ENCODE measurements at regions not wholly inside any gene's neighbourhood (a gene's known extent, or its start where the extent isn't known, plus 50 kb on each side); places are given as distances from the start of the nearest gene placed in this dataset.
"Not testable (repeated sequence)": the region's sequence is repeated elsewhere in the genome, so short reads cannot be mapped to it uniquely, and the experiment has no call there.

GRCh38 chr11:98512938-98513337, 507.8 kb upstream of the CNTN5 start:
- H3K4me3 ChIP-seq (ENCODE audit: low read depth, low read length) = no peak overlapping the region
- TF ChIP-seq CTCF (IDR thresholded peaks at IDR 0.05; ENCODE audit: low read depth, low read length) = no peak
- no peak for TF ChIP-seq POLR2A (IDR thresholded peaks at IDR 0.05; ENCODE audit: extremely low read depth, insufficient read length)
- TF ChIP-seq, protein P1, sequence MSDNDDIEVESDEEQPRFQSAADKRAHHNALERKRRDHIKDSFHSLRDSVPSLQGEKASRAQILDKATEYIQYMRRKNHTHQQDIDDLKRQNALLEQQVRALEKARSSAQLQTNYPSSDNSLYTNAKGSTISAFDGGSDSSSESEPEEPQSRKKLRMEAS (IDR thresholded peaks at IDR 0.05; ENCODE audit: low read depth, low read length) = no peak
- no peak for TF ChIP-seq MYC (IDR thresholded peaks at IDR 0.05; ENCODE audit: low read depth, low read length)
- DNase-seq (ENCODE audit: low read depth) = no peak

GRCh38 chr11:98531576-98531975, 489.2 kb upstream of the CNTN5 start:
- H3K4me3 ChIP-seq (ENCODE audit: low read depth, low read length) = no peak overlapping the region
- TF ChIP-seq POLR2A (IDR thresholded peaks at IDR 0.05; ENCODE audit: extremely low read depth, insufficient read length) (no peak), MYC (IDR thresholded peaks at IDR 0.05; ENCODE audit: low read depth, low read length) (no peak), CTCF (IDR thresholded peaks at IDR 0.05; ENCODE audit: low read depth, low read length) (no peak)
- TF ChIP-seq, protein P1 (IDR thresholded peaks at IDR 0.05; ENCODE audit: low read depth, low read length) = no peak
- no peak for DNase-seq (ENCODE audit: low read depth)

DNA sequence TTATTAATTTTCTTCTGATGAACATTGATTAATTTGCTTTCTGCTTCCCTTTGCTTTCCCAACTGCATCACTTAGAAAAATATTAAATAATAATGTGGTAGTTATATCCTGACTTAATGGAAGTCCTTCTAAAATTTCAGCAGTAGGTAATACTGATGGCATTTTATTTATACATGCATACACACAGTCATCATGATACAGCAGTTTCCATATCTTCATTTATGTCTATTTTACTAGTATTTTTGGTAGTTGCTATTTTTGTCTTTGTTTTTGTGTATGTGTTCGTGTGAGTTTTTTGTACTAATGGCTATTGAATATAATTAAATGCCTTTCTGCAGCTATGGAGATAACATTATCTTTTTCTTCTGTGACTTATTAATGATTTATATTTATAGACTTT, 484.7 kb upstream of the CNTN5 start:
- H3K4me3 ChIP-seq (ENCODE audit: low read depth, low read length) = no peak overlapping the region
- no peak for DNase-seq (ENCODE audit: low read depth)
- no peak for TF ChIP-seq CTCF (IDR thresholded peaks at IDR 0.05; ENCODE audit: low read depth, low read length)
- TF ChIP-seq, protein P1 (IDR thresholded peaks at IDR 0.05; ENCODE audit: low read depth, low read length) = no peak
- TF ChIP-seq POLR2A (IDR thresholded peaks at IDR 0.05; ENCODE audit: extremely low read depth, insufficient read length) = no peak

DNA sequence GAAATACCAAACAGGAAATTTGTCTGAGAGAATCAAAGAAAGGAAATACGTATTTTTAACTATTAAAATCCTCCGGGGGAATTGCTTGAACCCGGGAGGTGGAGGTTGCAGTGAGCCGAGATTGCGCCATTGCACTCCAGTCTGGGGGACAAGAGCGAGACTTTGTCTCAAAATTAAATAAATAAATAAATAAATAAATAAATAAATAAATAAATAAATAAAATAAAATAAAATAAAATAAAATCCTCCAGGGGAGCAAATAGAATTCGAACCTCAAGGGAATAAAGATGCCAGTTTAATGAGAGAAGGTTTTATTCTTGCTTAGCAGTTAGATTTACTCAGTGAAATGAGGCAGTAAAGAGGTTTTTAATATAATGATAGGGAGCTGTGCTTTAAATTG, 482.4 kb upstream of the CNTN5 start:
- H3K4me3 ChIP-seq (ENCODE audit: low read depth, low read length); DNase-seq (ENCODE audit: low read depth): not testable (repeated sequence)

GRCh38 chr11:98545544-98546175, 475.1 kb upstream of the CNTN5 start:
- DNase-seq (ENCODE audit: low read depth) = no peak
- TF ChIP-seq, protein P1 (IDR thresholded peaks at IDR 0.05; ENCODE audit: low read depth, low read length) = no peak
- TF ChIP-seq CTCF (IDR thresholded peaks at IDR 0.05; ENCODE audit: low read depth, low read length) (no peak), POLR2A (IDR thresholded peaks at IDR 0.05; ENCODE audit: extremely low read depth, insufficient read length) (no peak), MYC (IDR thresholded peaks at IDR 0.05; ENCODE audit: low read depth, low read length) (no peak)

DNA sequence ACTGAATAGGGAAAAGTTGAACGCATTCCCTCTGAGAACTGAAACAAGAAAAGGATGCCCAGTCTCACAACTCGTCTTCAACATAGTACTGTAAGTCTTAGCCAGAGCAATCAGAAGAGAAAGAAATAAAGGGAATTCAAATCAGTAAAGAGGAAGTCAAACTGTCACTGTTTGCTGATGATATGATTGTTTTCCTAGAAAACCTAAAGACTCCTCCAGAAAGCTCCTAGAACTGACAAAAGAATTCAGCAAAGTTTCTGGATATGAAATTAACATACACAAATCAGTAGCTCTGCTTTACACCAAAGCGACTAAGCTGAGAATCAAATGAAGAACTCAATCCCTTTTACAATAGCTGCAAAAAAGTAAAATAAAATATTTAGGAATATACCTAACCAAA, 471.2 kb upstream of the CNTN5 start:
- no peak overlapping the region for H3K4me3 ChIP-seq (ENCODE audit: low read depth, low read length)
- DNase-seq (ENCODE audit: low read depth) = no peak
- TF ChIP-seq CTCF (IDR thresholded peaks at IDR 0.05; ENCODE audit: low read depth, low read length) (no peak), POLR2A (IDR thresholded peaks at IDR 0.05; ENCODE audit: extremely low read depth, insufficient read length) (no peak), MYC (IDR thresholded peaks at IDR 0.05; ENCODE audit: low read depth, low read length) (no peak)
- TF ChIP-seq, protein P1 (IDR thresholded peaks at IDR 0.05; ENCODE audit: low read depth, low read length) = no peak

More at GRCh38 chr11:98545544-98546175, 475.1 kb upstream of the CNTN5 start:
- no peak overlapping the region for H3K4me3 ChIP-seq (ENCODE audit: low read depth, low read length)

All from NB4 (cell line).